Kidney epithelial cell (primary cell): ENCODE measurements at regions not wholly inside any gene's neighbourhood (a gene's known extent, or its start where the extent isn't known, plus 50 kb on each side); places are given as distances from the start of the nearest gene placed in this dataset.
"Not testable (repeated sequence)": the region's sequence is repeated elsewhere in the genome, so short reads cannot be mapped to it uniquely, and the experiment has no call there.

ENCODE experiments used
- DNase-seq: peaks from one replicate; pipeline ENCODE4 v3.0.0-alpha.2; 2010; ENCODE audit warnings: low read depth
- H3K27me3 ChIP-seq: 2 replicates; pipeline ENCODE4 v1.6.0; 2011; ENCODE audit warnings: low read length; ENCODE audit not compliant: control insufficient read depth, insufficient read depth
- H3K36me3 ChIP-seq: 2 replicates; pipeline ENCODE4 v1.5.1; 2011; ENCODE audit warnings: low read length; ENCODE audit not compliant: control insufficient read depth, insufficient read depth
- H3K4me3 ChIP-seq: 2 replicates; pipeline ENCODE4 v1.5.1; 2011; ENCODE audit warnings: low read depth, mild to moderate bottlenecking, control low read depth, low read length
- CTCF ChIP-seq: IDR thresholded peaks from 2 replicates; pipeline ENCODE4 v1.5.1; 2011; ENCODE audit warnings: mild to moderate bottlenecking, moderate library complexity, low read length, control low read depth, inconsistent platforms; ENCODE audit not compliant: insufficient read depth, poor library complexity, severe bottlenecking

GRCh38 chr18:961644-962355 lies 57.1 kb downstream of the ADCYAP1 start:
- TF ChIP-seq CTCF, result peak; percentile 87
- DNase-seq, result no peak
- Histone ChIP-seq H3K4me3 (peak overlapping the region; percentile 18), H3K27me3 (no peaks in the 10 kb centered on the region), H3K36me3 (no peaks in the 10 kb centered on the region)

GRCh38 chr18:963276-963675 lies 58.6 kb downstream of the ADCYAP1 start:
- Histone ChIP-seq H3K4me3 (no peak overlapping the region), H3K27me3 (no peaks in the 10 kb centered on the region), H3K36me3 (no peaks in the 10 kb centered on the region)
- no peak for DNase-seq
- TF ChIP-seq CTCF, result no peak

- no peak for DNase-seq
- no peaks in the 10 kb centered on the region for H3K27me3 ChIP-seq
- no peaks in the 10 kb centered on the region for H3K36me3 ChIP-seq
- no peak for TF ChIP-seq CTCF
- no peak overlapping the region for H3K4me3 ChIP-seq
Observed at GRCh38 chr18:965921-966758, 61.5 kb downstream of the ADCYAP1 start.

GRCh38 chr18:966759-967576 lies 62.3 kb downstream of the ADCYAP1 start:
- H3K36me3 ChIP-seq, result no peaks in the 10 kb centered on the region
- DNase-seq, result no peak
- H3K27me3 ChIP-seq, result no peaks in the 10 kb centered on the region
- no peak for TF ChIP-seq CTCF
- H3K4me3 ChIP-seq, result no peak overlapping the region

GRCh38 chr18:968910-969309 lies 64.2 kb downstream of the ADCYAP1 start:
- H3K4me3 ChIP-seq, H3K36me3 ChIP-seq, DNase-seq, H3K27me3 ChIP-seq: not testable (repeated sequence)

GRCh38 chr18:969311-969710 lies 64.6 kb downstream of the ADCYAP1 start:
- H3K36me3 ChIP-seq, H3K27me3 ChIP-seq, DNase-seq: not testable (repeated sequence)

GRCh38 chr18:974606-975005 lies 69.9 kb downstream of the ADCYAP1 start:
- DNase-seq, H3K4me3 ChIP-seq, H3K36me3 ChIP-seq, H3K27me3 ChIP-seq: not testable (repeated sequence)

More at GRCh38 chr18:969311-969710, 64.6 kb downstream of the ADCYAP1 start:
- H3K4me3 ChIP-seq, result not testable (repeated sequence)

GRCh38 chr18:976393-977128 lies 71.9 kb downstream of the ADCYAP1 start:
- not testable (repeated sequence) for H3K36me3 ChIP-seq, H3K27me3 ChIP-seq, H3K4me3 ChIP-seq, DNase-seq

GRCh38 chr18:977327-977726 lies 72.7 kb downstream of the ADCYAP1 start:
- H3K27me3 ChIP-seq, H3K36me3 ChIP-seq, DNase-seq, H3K4me3 ChIP-seq: not testable (repeated sequence)
